ENCODE measurements at regions not wholly inside any gene's neighbourhood (a gene's known extent, or its start where the extent isn't known, plus 50 kb on each side); places are given as distances from the start of the nearest gene placed in this dataset.

- H3K27me3 ChIP-seq = no peaks in the 10 kb centered on the region
- no peak overlapping the region for H3K27ac ChIP-seq
- DNase-seq = no peak
- H3K4me1 ChIP-seq = no peaks in the 10 kb centered on the region
- TF ChIP-seq POLR2A (IDR thresholded peaks at IDR 0.05) (no peak), CTCF (IDR thresholded peaks at IDR 0.05) (no peak)
- 46 to 58% methylated on average over 11 of the region's 11 CpGs for WGBS, 2 donors
- no peak overlapping the region for H3K4me3 ChIP-seq
- intact Hi-C loops (cut with DNase I) = no loop called here
- H3K36me3 ChIP-seq (replicated peaks in 1 of 2; ENCODE audit: insufficient read depth in 1 of 2, low read depth in 2 of 2) = no peaks in the 10 kb centered on the region
- ATAC-seq = no peak
- no peaks in the 10 kb centered on the region for H3K9me3 ChIP-seq
These were observed 283.6 kb upstream of the CTSO start for GRCh38 chr4:156237231-156237630.

GRCh38 chr4:156230176-156230575 lies 276.5 kb upstream of the CTSO start:
- WGBS, 2 donors = 46 to 55% methylated on average over 1 of the region's 1 CpG
- Histone ChIP-seq H3K36me3 (replicated peaks in 1 of 2; ENCODE audit: insufficient read depth in 1 of 2, low read depth in 2 of 2) (no peaks in the 10 kb centered on the region), H3K27ac (no peak overlapping the region), H3K27me3 (no peaks in the 10 kb centered on the region), H3K4me1 (no peaks in the 10 kb centered on the region), H3K4me3 (no peak overlapping the region), H3K9me3 (no peaks in the 10 kb centered on the region)
- ATAC-seq (no peak), DNase-seq (no peak)
- intact Hi-C loops (cut with DNase I) = no loop called here
- no peak for TF ChIP-seq POLR2A (IDR thresholded peaks at IDR 0.05)
- no peak for TF ChIP-seq CTCF (IDR thresholded peaks at IDR 0.05)

- DNase-seq (no peak), ATAC-seq (no peak)
- intact Hi-C loops (cut with DNase I) = no loop called here
- Histone ChIP-seq H3K27me3 (no peaks in the 10 kb centered on the region), H3K27ac (no peak overlapping the region), H3K9me3 (no peaks in the 10 kb centered on the region), H3K4me1 (no peaks in the 10 kb centered on the region), H3K36me3 (replicated peaks in 1 of 2; ENCODE audit: insufficient read depth in 1 of 2, low read depth in 2 of 2) (no peaks in the 10 kb centered on the region), H3K4me3 (no peak overlapping the region)
- WGBS, 2 donors = 48 to 63% methylated on average over 3 of the region's 3 CpGs
- no peak for TF ChIP-seq CTCF (IDR thresholded peaks at IDR 0.05)
- no peak for TF ChIP-seq POLR2A (IDR thresholded peaks at IDR 0.05)
These were observed 275.0 kb upstream of the CTSO start for GRCh38 chr4:156228676-156229075.

GRCh38 chr4:156227321-156227720 lies 273.7 kb upstream of the CTSO start:
- H3K27me3 ChIP-seq = no peaks in the 10 kb centered on the region
- intact Hi-C loops (cut with DNase I) = no loop called here
- TF ChIP-seq CTCF (IDR thresholded peaks at IDR 0.05) = no peak
- TF ChIP-seq POLR2A (IDR thresholded peaks at IDR 0.05) = no peak
- DNase-seq (no peak), ATAC-seq (no peak)
- H3K4me1 ChIP-seq = no peaks in the 10 kb centered on the region
- no peak overlapping the region for H3K4me3 ChIP-seq
- no peak overlapping the region for H3K27ac ChIP-seq
- no peaks in the 10 kb centered on the region for H3K36me3 ChIP-seq (replicated peaks in 1 of 2; ENCODE audit: insufficient read depth in 1 of 2, low read depth in 2 of 2)
- no peaks in the 10 kb centered on the region for H3K9me3 ChIP-seq

GRCh38 chr4:156223985-156224384 lies 270.3 kb upstream of the CTSO start:
- Histone ChIP-seq H3K4me1 (no peaks in the 10 kb centered on the region), H3K4me3 (no peak overlapping the region), H3K36me3 (replicated peaks in 1 of 2; ENCODE audit: insufficient read depth in 1 of 2, low read depth in 2 of 2) (no peaks in the 10 kb centered on the region), H3K27me3 (no peaks in the 10 kb centered on the region), H3K9me3 (no peaks in the 10 kb centered on the region), H3K27ac (no peak overlapping the region)
- 38 to 40% methylated on average over 2 of the region's 2 CpGs for WGBS, 2 donors
- no peak for ATAC-seq
- TF ChIP-seq POLR2A (IDR thresholded peaks at IDR 0.05) (no peak), CTCF (IDR thresholded peaks at IDR 0.05) (no peak)
- intact Hi-C loops (cut with DNase I) = no loop called here
- no peak for DNase-seq

Measured in body of pancreas (tissue), 4 donors.